HG02610 (cell line): ENCODE measurements at regions not wholly inside any gene's neighbourhood (a gene's known extent, or its start where the extent isn't known, plus 50 kb on each side); places are given as distances from the start of the nearest gene placed in this dataset.

Experiments
- ATAC-seq: cut with Tn5 transposase; IDR thresholded peaks from one replicate; pipeline ENCODE4 v1.9.1; 2021; ENCODE audit warnings: mild to moderate bottlenecking, moderate library complexity; ENCODE audit not compliant: unreplicated experiment

DNA sequence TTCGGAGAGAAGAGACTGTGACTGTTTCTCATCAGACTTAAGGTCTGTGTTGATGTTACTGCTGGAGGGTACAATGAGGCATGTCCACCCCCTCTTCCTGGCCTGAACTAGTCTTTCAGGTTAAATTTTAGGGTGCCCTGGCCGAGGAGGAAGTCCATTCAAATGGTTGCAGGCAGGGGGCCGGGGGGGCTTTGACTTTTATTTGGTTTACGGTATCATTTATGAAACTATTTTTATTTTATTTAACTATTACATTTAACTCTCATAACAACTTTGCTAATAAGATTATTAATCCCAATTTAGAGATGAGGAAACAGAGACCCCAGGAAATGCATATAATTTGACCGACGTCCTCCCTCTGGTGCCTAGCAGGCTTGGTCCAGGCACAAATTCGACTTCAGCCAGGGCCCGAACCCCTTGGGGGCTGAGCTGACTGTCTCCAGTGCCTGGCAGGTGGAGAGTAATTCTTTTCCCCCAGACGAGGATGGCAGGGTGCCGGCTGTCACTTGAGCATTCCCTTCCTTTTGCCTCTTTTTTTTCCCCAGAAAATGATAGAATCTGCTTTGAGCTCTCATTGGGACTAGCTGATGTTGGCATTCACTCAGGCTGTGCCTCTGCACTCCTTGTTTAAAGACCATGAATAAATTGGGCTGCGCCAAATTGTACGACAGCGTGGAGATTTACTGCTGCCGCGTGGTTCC is 255.3 kb upstream of the SALL3 start:
- ATAC-seq: no peak

DNA sequence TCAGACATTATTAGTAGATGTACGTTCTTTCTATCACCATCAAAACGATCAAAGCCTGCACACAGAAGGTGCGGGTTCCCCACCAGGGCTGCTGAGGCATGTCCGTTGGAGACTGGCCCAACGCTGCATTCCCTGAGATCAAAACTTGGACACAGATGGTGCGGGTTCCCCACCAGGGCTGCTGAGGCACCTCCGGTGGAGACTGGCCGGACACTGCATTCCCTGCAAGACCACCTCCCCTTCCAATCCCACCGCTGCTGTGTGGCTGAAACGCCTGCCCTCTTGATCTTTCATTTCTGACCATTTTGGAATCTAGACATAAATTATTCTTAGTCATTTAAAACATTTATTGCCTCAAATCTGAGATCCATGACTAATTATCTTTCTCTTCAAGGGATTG is 254.2 kb upstream of the SALL3 start:
- no peak for ATAC-seq

DNA sequence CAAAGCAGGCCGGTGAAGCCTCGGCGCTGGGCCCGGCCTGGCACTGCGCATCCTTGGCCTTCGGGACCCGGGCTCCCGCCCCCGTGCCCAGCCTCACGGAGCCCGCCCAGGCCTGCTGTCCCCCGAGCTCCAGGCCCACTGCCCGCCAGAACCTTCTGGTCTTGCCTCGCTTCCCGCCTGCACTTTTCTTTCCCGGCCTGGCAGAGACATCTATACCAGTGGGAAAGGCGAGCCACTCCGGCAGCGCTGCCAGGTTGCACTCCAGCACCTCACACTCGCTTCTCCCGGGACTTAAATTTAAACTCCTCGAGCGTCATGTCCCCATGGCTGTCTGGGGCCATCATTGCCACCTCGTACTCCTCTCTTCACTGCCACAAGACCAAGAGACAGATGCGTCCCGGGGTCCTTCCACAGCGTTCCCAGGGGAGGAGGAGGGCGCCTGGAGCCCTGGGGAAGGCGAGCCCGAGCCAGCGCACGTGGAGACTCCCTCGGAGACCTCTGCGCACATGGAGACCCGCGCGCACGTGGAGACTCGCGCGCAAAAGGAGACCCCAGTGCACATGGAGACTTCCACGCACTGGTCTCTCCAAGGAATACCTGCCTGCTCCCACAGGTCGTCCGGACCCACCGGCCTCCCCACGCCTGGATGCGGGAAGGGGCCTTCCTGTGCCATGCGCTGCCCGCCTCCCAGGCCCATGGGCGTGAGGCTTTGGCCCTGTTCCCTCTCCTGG is 253.1 kb upstream of the SALL3 start:
- no peak for ATAC-seq

DNA sequence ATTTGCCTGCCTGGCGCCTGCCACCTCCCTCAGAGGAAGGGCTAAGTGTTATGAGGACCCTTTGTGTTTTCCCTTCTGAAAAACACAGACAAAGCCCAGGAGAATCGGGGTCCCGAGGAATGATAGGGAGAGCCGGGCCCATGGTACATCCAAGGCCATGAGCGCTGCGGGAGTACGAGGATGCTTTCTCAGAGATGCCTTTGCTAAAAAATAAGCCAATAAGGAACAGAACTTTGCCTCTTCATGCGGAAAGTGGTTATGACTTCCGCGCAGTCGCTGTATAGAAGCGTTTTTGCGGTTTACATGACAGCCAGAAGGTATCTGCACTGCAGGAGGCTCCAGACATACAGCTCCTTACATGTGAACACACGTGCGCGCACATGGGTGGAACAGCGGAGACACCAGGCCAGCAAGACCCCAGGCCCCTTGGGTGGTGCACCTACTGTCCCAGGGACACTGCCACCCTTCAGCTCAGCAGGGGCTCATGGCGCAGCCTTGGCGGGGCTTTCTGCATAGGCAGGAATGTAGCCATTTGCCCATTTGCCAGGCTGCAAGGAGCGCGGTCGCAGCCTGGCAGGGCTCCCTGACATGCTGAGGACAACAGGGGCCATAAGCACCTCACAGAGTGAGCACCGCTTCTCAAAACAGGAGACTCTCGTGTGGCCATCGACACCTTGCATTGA is 252.4 kb upstream of the SALL3 start:
- ATAC-seq: no peak

DNA sequence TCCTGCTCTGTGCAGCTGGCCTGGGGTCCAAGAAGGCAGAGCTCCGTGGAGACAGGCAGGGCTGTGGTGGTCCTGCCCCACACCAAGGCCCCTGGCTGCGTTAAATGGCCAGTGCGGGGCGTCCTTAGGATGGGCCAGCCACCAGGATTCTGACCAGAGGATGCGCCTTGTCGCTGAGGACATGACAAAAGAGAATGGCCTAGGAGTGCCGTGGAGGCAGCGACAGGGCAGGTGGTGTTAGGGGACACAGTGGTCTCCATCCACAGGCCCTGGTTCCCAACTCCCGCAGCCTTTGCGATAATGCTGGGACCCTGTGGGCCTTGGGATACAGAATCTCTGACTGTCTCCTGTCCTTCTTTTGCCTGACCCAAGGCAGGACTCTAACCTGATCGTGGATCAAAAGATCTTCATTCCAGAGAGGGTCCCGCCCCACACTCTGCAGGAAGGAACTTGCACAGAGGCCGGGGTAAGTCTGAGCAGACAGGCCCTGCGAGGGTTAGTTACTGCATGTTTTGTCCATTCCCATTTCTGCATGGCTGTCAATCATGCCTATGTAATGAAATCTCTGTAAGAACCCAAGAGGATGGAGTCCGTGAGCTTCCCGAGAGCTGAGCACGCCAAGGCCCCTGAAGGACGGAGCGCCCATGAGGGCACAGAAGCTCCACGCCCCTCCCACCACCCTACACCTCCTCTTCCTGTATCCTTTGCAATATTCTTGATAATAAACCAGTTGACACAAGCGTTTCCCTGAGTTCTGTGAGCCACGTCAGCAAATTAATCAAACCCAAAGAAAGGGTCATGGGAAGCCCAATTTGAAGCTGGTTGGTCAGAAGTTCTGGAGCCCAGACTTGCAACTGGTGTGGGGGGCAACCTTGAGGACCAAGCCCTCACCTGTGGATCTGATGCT is 251.5 kb upstream of the SALL3 start:
- no peak for ATAC-seq

DNA sequence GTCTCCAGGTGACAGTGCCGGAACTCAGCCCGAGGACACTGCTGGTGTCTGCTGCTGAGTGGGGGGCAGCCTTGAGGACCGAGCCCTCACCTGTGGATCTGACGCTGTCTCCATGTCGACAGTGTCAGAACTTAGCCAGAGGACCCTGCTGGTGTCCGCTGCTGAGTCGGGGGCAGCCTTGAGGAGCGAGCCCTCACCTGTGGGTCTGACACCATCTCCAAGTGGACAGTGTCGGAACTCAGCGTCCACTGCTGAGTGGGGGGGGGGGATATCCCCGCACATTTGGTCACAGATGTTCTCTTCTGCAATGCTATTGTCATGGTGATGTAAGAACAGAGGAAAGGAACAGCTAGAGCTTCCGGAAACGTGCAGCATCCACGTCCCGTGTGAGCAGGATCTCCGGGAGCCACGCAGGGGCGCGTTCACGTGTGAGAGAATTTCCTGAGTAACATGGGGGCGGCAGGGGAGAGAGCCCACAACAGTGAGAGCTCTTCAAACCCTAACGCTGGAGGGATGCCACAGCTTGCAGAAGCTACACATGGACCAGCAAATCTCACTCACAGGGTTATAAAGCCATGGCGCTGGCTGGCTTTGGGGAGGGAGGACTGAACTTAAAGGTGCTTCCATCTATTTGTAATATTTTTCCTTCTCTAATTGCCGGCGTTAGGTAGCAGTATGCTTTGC is 250.7 kb upstream of the SALL3 start:
- ATAC-seq: no peak

DNA sequence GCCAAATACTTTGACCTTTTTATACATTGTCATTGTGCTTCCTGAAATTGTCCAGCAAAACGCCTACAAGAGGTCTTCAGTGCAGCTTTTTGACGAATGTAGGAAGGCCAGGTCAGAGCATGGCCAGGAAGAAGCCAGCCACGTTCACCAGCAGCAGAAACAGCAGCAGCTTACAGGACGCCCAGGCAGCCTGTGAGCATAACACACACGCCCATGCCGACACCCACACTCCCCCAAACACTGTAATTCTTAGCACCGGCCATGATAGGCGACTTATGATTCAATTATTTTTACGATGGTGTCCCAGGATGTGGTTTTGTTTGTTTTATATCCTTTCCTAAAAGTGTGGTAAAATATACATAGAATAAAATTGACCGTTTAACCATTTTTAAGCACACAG is 249.1 kb upstream of the SALL3 start:
- no peak for ATAC-seq

DNA sequence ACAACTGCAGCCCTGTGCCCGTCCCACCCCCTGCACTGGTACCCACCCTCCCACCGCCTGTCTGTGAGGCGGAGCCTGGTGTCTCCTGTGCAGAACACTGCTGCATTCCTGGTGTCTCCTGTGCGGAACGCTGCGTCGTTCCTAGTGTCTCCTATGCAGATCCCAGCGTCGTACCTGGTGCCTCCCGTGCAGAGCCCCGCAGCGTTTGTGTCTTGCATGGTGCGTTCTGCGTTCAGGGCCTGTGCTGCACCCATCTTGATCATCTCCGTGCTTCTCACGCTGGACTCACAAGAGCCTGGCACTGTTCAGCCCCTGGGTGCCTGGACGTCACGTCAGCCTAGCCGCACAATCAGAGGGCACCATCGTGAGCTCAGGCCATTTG is 248.6 kb upstream of the SALL3 start:
- ATAC-seq: no peak

DNA sequence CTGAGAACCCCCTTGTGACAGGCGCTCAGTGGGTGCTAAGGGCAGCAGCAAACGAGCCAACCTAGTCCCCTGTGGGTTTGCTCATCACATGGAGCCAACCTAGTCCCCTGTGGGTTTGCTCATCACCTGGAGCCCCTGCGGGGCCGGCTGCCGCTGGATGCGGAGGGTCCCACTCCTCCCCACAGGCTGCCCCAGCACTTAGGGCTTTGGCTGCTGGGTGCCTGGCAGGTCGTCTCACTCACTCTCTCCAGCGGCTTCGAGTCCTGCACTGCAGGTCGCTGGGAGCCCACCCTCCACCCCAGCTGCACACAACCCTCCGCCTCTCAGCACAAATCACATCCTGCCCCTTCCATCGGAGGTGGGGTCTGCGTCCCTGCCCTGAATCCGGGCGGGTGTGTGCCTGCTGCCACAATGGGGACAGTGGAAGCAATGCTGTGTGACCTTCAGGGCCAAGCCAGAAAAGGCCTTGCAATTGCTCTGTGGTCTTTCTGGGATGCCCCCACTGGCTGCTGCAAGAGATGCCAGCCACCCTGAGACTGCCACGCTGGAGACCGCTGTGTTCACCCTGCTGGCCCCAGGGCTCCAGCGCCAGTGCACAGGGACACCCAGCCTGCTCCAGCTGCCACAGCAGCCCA is 248.1 kb upstream of the SALL3 start:
- no peak for ATAC-seq

DNA sequence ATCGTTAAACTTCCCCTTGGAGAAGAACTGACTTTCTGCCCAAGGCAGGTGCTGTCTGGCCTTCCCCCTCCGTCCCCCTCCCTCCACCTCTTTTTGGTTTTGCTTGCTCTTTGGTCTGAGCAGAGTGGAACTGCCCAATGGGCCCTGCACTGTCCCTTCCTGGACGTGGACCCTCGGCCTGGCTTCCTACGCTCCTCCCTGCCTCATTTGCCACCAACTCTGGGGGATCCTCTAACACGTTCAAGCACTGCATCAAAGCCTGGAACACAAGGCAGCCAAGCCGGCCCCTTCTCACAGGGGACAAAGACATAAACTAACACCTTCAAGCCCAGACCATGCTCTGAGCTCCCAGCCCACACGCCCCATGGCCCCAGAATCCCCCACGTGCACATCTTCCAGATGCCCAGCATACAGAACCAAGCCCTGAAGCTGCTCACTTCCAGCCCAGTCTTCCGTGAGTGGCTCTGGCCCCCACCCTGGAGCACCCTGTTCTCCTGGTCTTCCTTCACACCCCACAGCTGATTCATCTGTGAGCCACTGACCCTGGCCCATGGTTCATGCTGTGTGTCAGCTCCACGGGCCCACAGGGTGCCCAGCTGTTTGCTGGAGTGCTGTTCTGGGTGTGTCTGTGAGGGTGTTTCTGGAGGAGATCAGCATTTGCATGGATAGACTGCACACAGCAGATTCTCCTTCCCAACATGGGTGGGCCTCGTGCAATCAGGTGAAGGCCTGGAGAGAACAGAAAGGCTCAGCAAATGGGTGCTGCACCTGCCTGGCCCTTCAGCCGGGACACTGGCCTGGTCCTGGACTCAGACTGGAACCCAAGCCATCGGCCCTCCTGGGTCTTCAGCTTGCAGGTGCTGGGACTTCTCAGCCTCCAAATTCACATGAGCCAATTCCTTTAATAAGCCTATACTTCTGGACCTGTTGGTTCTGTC is 247.1 kb upstream of the SALL3 start:
- ATAC-seq: no peak

DNA sequence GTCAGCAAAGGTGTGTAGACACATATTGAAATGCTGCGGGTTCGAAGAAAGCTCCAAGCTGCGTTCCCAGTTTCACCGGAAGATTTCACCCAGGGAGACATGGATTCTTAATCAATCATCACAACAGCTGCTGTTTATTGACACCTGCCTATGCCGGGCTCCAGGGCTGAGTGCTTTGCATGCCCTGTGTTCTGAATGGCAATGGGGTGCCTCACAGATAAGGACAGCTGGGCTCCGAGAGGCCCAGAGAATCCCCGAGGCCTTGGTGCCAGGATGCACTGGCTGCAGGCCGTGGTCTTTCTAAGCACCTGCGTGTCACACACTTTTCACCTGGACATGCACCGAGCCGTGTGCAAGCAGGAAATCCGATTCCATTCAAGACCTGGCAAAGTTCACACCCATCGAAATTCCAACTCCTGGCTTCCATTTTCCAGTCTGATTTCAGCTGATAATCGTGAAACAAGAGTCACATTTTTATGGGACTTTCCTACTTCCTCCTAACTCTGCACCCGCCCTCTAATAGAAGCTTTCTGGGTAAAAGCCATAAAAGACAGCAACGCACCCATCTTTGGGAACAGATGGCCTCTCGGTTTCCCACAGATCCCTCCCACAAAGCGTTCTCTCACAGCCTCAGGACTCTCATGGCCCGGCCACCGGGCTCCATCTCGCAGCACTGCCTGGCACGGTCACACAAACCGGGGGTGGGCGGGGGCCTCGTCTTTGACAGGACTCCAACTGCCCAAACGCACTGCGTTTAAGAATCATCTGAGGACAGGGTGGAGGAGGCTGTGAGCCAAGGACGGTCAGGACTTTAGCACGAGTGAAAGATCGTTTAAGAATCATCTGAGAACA is 245.6 kb upstream of the SALL3 start:
- no peak for ATAC-seq

DNA sequence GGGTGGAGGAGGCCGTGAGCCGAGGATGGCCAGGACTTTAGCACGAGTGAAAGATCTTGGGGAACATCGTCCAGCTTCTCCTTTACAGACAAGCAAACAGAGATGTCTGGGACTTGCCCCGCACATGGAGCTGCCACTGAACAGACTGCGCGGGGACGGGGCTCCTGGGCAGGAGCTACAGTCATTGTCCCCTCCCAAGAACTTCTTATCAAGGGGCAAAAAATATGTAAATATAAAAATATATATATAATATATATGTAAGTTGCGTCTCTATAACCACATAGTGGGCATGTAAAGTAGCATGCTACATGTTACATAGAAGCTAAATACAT is 245.0 kb upstream of the SALL3 start:
- no peak for ATAC-seq

DNA sequence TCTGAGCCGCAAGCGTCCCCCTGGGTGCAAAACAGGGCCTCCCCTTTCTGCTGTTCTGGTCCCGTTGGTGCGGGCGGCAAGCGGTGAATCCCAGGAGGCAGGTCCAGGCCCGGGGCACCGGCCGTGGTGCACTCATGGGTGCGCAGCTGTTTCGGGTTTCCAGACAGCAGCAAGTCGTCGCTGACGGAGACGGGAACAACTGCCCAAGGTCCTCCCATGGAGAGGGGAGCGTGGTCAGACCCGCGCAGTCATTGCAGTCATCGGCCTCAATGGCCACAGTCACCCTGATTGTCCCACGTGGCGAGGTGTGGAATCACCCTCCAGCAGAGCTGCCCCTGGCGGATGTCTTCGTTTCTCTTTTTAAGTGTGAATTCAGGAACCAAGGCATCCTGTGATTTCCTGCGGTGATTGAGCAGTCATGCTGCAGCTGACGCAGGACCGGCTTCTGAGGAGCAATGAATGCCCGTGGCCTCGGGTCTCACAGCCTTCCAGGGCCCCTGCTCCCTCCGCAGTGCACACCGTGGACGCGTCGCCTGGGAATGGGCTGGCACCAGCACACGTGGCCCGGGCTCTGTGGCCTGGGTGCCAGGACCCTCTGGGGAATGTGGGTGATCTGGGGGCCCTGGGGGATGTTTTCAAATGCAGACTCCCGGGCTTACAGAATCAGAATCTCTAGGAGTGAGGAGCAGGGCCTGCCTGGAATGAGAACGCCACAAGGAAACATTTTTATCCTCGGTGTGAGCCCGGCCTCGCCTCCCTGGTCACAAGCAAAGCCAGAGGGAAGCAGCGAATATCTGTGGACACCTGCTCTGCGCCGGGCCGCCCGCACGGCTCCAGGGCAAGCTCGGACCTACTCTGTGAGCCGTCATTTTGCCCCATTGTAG is 244.2 kb upstream of the SALL3 start:
- ATAC-seq: no peak

DNA sequence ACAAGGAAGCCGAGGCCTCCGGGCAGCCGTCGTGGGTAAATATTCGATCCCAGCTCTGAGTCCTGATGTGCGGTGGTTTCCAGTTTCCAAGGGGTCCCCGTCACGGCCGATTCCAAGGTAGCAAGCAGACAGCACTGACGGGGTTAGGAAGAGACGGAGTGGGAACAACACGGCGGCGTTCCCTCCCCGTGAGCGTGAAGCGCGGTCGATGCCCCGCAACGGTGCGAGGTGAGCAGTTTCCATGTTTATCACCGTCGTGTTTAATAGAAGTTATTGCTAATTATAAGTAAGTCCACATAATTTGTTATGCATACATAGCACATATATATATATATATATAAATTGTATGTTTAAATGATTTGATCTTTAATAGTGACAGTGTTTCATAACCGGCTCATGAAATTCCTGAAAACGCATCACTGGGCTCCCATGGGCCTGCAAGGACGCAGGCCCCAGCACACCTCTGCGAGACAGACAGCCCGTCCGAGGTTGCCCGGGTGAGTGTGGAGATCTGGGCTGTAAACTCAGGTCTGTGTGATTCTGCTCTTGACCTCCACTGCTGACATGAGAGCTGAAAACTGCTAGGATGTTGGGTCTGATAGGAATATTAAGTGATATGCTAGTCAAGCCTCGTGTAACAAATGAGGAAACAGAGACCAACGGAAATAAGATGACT is 243.5 kb upstream of the SALL3 start:
- no peak for ATAC-seq

DNA sequence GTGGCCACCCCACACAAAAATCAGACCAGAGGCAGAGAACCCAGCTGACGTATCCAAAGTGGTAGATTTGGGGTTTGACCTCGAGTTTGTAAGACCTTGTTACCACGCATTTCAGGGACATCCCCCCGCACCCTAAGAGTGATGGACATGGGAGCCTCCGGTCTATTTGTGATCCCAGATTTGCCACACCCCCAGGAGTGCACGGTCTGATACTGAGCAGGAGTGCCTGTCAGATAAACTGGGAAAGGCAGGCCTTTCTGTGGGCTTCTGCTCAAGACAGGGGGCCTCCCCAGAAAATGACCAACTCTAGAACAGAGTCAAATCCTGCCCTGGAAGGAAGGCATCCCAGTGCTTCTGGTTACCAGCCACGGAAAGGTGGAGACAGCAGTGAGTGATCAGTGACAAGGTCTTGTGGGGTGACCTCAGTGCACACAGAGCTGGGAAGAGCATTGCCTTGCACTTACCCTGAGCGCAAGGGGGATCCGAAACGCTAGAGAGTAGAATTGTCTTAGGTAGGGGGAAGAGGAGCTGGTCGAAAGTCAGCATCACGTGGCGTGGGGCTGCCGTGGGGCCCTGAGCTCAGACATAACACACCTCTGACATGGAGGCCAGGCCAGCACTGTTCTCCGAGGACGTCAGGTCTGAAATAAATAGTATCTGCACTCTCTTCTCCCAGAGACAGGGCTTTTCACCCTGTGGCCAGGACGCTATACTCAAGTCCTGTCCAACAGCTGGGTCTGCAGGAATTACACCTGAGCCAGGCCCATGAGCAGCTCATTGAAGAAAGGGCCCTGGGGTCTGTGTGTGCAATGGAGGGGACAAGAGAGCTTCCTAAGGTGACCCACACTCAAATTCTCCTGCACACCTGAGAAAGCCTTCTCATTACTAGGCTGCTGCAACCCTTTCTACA is 242.4 kb upstream of the SALL3 start:
- ATAC-seq: no peak
